ENCODE measurements at regions not wholly inside any gene's neighbourhood (a gene's known extent, or its start where the extent isn't known, plus 50 kb on each side); places are given as distances from the start of the nearest gene placed in this dataset.

GRCh38 chr16:85262558-85263238 lies 150.4 kb upstream of the CIBAR2 start:
- H3K27me3 ChIP-seq: peaks cover 4% of the 10 kb centered on the region
- in situ Hi-C loops (cut with MboI; ENCODE audit: low pct_ligation_motif_present in 1 of 4, low pct_unique_long_range_greater_than_20kb in 1 of 4, low sequenced_read_pairs in 3 of 4) (loop anchor here in 1 of 4 donors (25.0 kb wide), 1 partner anchor 750 kb away; no protein-coding TSS in a partner anchor), intact Hi-C loops (cut with DNase I; ENCODE audit: low total_unique reads) (no loop called here)
- 78 to 91% methylated on average over 2 to 22 of the region's 22 CpGs for WGBS, 2 donors (ENCODE audit: low coverage in 1 of 2)
- no peak overlapping the region for H3K4me3 ChIP-seq
- no peaks in the 10 kb centered on the region for H3K4me1 ChIP-seq
- TF ChIP-seq POLR2A (IDR thresholded peaks at IDR 0.05): no peak
- TF ChIP-seq CTCF (IDR thresholded peaks at IDR 0.05): no peak
- TF ChIP-seq EP300 (IDR thresholded peaks at IDR 0.05; ENCODE audit: low read depth): no peak
- TF ChIP-seq POLR2AphosphoS5 (IDR thresholded peaks at IDR 0.05): no peak
- no peaks in the 10 kb centered on the region for H3K9me3 ChIP-seq
- no peak for DNase-seq
- H3K36me3 ChIP-seq: no peaks in the 10 kb centered on the region
- no peak overlapping the region for H3K27ac ChIP-seq

GRCh38 chr16:85263239-85263585 lies 150.9 kb upstream of the CIBAR2 start:
- H3K36me3 ChIP-seq: no peaks in the 10 kb centered on the region
- DNase-seq: no peak
- H3K4me3 ChIP-seq: no peak overlapping the region
- no peaks in the 10 kb centered on the region for H3K4me1 ChIP-seq
- WGBS, 2 donors (ENCODE audit: low coverage in 1 of 2): 80 to 86% methylated on average over 6 of the region's 6 CpGs
- intact Hi-C loops (cut with DNase I; ENCODE audit: low total_unique reads) (no loop called here), in situ Hi-C loops (cut with MboI; ENCODE audit: low pct_ligation_motif_present in 1 of 4, low pct_unique_long_range_greater_than_20kb in 1 of 4, low sequenced_read_pairs in 3 of 4) (loop anchor here in 1 of 4 donors (25.0 kb wide), 1 partner anchor 749 kb away; no protein-coding TSS in a partner anchor)
- no peaks in the 10 kb centered on the region for H3K9me3 ChIP-seq
- H3K27me3 ChIP-seq: peaks cover 4% of the 10 kb centered on the region
- no peak overlapping the region for H3K27ac ChIP-seq
- TF ChIP-seq CTCF (IDR thresholded peaks at IDR 0.05) (no peak), EP300 (IDR thresholded peaks at IDR 0.05; ENCODE audit: low read depth) (no peak), POLR2A (IDR thresholded peaks at IDR 0.05) (no peak), POLR2AphosphoS5 (IDR thresholded peaks at IDR 0.05) (no peak)

GRCh38 chr16:85264752-85265151 lies 152.5 kb upstream of the CIBAR2 start:
- H3K9me3 ChIP-seq: no peaks in the 10 kb centered on the region
- no peaks in the 10 kb centered on the region for H3K27me3 ChIP-seq
- in situ Hi-C loops (cut with MboI; ENCODE audit: low pct_ligation_motif_present in 1 of 4, low pct_unique_long_range_greater_than_20kb in 1 of 4, low sequenced_read_pairs in 3 of 4) (loop anchor here in 1 of 4 donors (25.0 kb wide), 1 partner anchor 748 kb away; no protein-coding TSS in a partner anchor), intact Hi-C loops (cut with DNase I; ENCODE audit: low total_unique reads) (no loop called here)
- no peak overlapping the region for H3K27ac ChIP-seq
- DNase-seq: no peak
- TF ChIP-seq POLR2A (IDR thresholded peaks at IDR 0.05) (no peak), EP300 (IDR thresholded peaks at IDR 0.05; ENCODE audit: low read depth) (no peak), POLR2AphosphoS5 (IDR thresholded peaks at IDR 0.05) (no peak), CTCF (IDR thresholded peaks at IDR 0.05) (no peak)
- no peaks in the 10 kb centered on the region for H3K36me3 ChIP-seq
- no peak overlapping the region for H3K4me3 ChIP-seq
- H3K4me1 ChIP-seq: no peaks in the 10 kb centered on the region
- 90% methylated on average over 15 of the region's 15 CpGs; no CpG with 5 or more reads in 1 of the 2 donors for WGBS, 2 donors (ENCODE audit: low coverage in 1 of 2)

GRCh38 chr16:85265161-85265784 lies 153.0 kb upstream of the CIBAR2 start:
- H3K9me3 ChIP-seq: no peaks in the 10 kb centered on the region
- H3K36me3 ChIP-seq: no peaks in the 10 kb centered on the region
- no peak overlapping the region for H3K27ac ChIP-seq
- intact Hi-C loops (cut with DNase I; ENCODE audit: low total_unique reads): no loop called here
- in situ Hi-C loops (cut with MboI; ENCODE audit: low pct_ligation_motif_present in 1 of 4, low pct_unique_long_range_greater_than_20kb in 1 of 4, low sequenced_read_pairs in 3 of 4): loop anchor here in 1 of 4 donors (25.0 kb wide), 1 partner anchor 747 kb away; no protein-coding TSS in a partner anchor
- no peaks in the 10 kb centered on the region for H3K4me1 ChIP-seq
- no peak overlapping the region for H3K4me3 ChIP-seq
- WGBS, 2 donors (ENCODE audit: low coverage in 1 of 2): 50 to 80% methylated on average over 2 to 13 of the region's 13 CpGs
- no peaks in the 10 kb centered on the region for H3K27me3 ChIP-seq
- TF ChIP-seq CTCF (IDR thresholded peaks at IDR 0.05) (no peak), POLR2A (IDR thresholded peaks at IDR 0.05) (no peak), EP300 (IDR thresholded peaks at IDR 0.05; ENCODE audit: low read depth) (no peak), POLR2AphosphoS5 (IDR thresholded peaks at IDR 0.05) (no peak)
- no peak for DNase-seq
